IPS-NIHi7 (cell line): ENCODE measurements at regions not wholly inside any gene's neighbourhood (a gene's known extent, or its start where the extent isn't known, plus 50 kb on each side); places are given as distances from the start of the nearest gene placed in this dataset.

ENCODE experiments used
- DNase-seq: peaks from one replicate; pipeline ENCODE4 v3.0.0; 2012; ENCODE audit warnings: mixed read lengths; ENCODE audit errors: extremely low spot score

GRCh38 chr14:71202881-71203280, 295.6 kb downstream of the PCNX1 start:
- no peak for DNase-seq

DNA sequence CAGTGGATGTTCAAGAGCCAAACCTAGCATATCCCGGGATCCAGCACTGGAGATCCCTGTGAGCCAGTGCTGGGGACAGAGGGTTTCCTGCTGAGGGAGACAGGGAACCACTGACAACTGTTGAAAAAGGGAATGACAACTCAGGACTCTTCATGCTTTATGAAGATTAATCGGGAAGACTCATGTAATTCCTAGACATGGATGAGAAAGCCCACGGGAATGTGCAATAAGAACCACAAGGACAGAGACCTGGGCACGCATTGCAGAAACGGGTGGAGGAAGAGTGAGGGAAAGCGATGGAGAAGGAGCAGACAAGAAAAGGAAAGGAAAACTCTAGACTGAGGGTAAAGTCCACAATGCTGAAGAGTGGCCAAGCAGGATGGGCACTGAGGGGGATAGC, 296.0 kb downstream of the PCNX1 start:
- no peak for DNase-seq

- no peak for DNase-seq
Measured at GRCh38 chr14:71204231-71204630, 297.0 kb downstream of the PCNX1 start.

DNA sequence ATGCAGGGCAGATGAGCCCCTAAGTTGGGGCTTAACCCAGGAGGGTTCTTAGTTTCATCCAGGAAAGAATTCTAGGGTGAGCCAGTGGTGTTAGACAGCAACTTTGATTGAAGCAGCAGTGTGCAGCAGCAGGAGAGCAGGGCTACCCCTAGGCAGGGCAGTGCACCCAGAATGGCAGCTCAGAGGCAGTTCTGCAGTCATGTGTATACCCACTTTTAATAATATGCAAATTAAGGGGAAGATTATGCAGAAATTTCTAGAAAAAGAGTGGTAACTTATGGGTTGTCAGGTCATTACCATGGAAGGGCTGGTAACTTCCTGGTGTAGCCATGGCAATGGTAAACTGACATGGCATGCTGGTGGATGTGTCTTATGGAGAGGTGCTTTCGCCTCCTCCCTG, 297.5 kb downstream of the PCNX1 start:
- DNase-seq: no peak

DNA sequence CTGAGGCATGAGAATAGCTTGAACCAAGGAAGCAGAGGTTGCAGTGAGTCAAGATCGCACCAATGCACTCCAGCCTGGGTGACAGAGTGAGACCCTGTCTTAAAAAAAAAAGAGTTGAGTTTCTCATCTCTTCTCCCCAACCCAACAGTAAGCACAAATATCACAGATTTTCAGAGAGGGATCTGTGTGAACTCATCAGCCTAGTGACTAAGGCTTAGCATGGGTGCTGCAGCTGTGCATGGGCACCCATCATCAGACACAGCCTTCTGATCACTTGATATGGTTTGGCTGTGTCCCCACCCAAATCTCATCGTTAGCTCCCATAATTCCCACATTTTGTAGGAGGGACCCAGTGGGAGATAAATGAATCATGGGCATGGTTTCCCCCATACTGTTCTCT, 298.9 kb downstream of the PCNX1 start:
- DNase-seq: no peak

GRCh38 chr14:71206766-71207371, 299.6 kb downstream of the PCNX1 start:
- DNase-seq: no peak

DNA sequence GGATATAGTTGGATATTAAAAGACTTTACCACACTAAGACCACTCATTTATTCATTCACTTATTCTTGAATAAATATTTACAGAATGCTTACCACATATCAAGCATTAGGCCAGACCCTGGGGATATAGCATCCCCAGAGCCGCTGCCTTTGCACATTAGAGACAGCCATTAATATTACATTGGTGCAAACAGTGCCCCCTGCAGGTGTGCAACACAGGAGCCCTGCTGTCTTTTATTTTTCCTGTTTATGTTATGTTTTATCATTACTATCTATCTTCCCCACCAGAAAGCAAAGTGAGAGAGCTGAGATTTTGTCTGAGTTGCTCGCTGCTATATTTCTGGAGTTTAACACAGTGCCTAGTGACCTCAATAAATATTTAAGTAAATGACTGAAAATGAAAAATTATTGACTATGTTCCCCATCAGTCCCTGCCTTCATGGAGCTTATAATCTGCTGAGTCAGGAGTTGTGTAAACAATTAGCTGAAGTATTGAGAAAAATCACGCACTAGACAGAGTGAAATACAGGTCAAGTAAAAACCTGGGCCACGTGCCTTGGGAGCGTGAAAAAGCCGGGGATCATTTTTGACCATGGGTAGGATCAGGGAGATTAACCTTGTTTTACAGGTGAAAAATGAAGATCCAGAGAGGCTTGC, 301.6 kb downstream of the PCNX1 start:
- DNase-seq: no peak

DNA sequence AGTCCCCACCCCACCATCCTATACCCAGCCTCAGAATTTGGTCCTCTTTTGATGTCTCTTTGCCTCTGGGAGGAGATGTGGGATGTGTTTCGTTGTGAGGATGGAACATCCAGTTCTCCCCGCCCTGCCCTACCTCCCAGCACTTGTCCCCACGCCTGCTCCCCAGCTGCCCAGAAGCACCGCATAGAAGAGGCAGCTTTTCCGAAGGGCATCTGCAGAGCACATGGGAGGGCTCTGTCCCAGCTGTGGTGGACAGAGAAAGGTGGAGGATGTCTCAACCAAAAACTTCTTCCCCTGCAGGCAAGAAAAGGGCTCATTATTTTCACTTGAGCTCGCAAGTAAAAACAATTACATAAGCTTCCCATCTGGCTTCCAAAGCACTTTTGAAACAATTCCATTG, 302.6 kb downstream of the PCNX1 start:
- no peak for DNase-seq

GRCh38 chr14:71212093-71212492, 304.8 kb downstream of the PCNX1 start:
- no peak for DNase-seq

DNA sequence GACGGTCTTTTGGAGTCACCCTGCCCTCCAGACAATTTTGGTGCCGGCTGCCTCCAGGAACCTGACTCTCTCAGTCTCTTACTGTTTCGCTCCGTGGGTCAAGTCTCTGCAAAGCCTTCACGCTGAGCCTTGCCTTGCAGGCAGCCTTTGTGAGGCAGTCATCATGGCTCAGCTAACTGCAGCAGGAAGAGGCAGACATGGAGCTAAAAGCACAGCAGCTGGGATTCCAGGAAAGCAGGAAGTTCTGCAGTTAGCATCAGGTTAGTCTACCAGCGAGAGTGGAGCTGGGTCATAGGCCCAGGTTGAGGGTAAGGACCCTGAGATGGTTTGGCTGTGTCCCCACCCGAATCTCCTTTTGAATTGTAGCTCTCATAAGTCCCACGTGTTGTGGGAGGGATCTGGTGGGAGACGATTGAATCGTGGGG, 305.4 kb downstream of the PCNX1 start:
- DNase-seq: peak; percentile 14

DNA sequence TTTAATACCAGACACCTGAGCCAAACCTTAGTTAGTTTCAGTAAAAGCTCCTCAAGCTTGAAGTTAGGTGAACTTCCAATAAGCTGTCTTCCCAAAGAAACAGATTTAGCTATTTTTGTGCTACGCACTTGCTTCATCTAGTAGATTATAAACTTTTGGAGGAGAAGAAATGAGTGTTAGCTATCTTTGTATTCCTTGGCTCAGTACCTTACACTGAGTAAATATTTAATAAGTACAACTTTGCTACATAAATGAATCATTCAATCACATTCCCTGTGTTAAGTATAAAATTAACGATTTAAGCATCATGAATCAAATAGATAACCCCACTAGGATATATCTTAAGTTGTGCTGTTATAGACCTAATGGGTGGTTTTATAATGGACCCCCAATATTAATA, 307.0 kb downstream of the PCNX1 start:
- no peak for DNase-seq

GRCh38 chr14:71220462-71220861, 313.2 kb downstream of the PCNX1 start:
- DNase-seq: no peak

GRCh38 chr14:71221119-71221518, 313.9 kb downstream of the PCNX1 start:
- no peak for DNase-seq

- no peak for DNase-seq
Measured at GRCh38 chr14:71225113-71225512, 317.9 kb downstream of the PCNX1 start.

DNA sequence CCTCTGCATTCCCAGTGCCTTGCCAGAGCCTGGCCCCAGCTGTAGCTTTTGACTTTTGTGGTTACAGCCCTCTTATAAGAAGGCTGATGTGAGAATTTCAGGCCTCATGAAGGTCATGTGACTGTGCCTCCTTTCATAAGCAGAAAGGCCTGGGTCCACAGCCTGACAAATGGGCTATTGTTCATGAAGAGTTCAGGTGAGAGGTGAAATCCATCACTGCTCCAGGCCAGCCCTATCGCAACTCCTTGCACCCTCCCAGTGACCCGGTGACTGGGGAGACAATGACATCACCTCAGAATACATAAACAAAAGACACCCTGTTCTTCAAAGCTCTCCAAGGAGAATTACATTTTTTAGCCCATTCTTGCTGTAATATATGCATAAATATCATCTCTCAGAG, 321.5 kb downstream of the PCNX1 start:
- DNase-seq: no peak

DNA sequence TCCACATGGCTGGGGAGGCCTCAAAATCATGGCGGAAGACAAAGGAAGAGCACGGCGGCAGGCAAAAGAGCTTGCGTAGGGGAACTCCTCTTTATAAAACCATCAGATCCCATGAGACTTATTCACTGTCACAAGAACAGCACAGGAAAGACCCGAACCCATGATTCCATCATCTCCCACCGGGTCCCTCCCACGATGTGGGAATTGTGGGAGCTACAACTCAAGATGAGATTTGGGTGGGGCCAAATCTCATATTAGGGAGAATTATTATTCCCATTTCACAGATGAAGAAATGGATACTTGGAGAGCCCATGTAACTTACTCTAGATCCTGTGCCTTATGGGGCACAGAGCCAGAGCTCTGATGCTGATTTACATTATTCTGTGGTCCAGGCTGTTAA, 322.6 kb downstream of the PCNX1 start:
- DNase-seq: no peak

DNA sequence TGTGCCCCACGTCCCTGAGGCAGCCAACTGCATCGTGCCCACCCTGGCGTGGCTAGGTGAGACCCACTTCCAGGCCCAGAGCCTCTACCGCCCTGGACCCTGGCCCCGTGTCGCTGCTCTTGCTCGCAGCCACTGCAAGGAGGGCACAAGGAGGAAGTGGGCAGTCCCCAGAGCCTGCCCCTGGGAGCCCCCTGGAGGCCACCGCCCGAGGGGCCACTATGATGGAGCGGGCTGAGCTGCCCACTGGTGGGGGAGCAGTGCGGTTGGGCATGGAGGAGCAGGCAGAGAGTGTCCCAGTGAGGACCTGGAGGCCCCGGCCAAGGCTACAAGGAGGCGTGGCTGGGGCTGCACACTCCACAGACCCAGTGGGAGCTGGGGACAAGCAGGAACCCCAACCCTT, 323.6 kb downstream of the PCNX1 start:
- DNase-seq: no peak

DNA sequence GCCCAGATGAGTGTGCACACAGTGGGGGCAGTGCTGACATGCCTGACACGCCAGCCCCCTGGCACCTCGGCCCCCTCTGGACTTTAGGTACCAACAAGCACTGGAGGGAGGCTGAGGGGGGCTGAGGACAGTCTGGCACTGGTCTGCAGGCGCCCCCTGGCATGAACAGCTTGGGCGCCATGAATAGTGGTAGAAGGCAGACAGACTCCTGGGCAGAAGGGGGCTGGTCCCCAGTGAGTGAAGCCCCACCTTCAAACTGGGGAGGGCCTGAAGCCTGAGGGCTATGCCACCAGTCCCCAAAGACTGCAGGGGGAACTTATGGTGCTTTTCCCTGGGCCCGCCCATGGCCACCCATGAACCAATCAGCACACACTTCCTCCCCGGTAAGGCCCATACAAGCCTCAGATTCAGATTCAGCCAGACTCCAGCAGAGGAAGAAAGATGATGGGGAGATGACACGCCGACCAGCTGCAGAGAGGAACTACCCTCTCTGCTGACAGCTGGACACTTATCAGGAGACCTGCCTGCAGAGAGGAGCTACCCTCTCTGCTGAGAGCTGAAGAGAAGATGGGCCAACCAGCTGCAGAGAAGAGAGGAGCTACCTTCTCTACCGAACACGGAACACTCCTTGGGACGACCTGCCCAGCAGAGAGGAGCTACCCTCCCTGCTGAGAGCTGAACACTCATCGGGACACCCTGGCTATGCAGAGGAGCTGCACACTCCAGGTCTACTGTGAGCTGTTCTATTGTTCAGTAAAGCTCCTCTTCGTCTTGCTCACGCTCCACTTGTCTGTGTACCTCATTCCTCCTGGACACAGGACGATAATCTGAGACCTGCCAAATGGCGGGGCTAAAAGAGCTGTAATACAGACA, 324.5 kb downstream of the PCNX1 start:
- no peak for DNase-seq

GRCh38 chr14:71232506-71232905, 325.2 kb downstream of the PCNX1 start:
- no peak for DNase-seq

DNA sequence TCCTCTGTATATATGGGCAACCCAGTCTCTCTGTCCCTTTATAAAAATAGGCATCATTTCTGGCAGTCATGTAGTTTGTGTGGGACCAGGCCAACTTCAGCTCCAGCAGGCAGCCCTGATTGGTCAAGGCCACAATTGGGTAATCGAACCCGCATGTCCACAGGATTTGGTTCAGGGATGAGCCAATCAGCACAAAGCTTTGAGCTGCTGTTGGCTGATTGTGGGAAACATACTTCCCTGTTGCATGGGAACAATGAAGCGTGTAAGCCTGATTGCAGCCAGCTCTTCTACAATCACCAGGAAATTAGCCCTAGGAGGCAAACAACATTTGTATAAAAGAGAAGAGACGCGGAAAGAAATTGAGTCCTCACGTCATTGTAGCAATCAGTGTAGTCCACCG, 328.6 kb downstream of the PCNX1 start:
- DNase-seq: no peak

- no peak for DNase-seq
Measured at GRCh38 chr14:71236487-71236886, 329.2 kb downstream of the PCNX1 start.

DNA sequence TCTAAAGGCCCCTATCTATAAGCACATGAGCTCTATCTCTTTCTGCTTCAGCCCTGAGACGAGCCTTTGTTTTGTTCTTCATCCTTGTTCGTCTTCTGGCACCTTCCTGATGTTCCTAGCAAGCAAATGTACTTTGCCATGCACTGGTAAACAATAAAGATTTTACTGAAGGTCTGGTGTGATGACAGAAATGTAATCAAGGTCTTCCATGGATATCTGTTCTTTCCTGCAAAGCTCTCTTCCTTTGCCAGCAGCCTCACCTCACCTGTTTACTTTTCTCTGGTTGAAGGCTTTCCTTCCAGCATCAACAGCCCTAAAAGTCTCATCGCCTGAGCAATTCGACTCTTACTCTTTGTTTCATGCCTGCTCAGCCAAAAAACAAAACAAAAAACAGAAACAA, 330.3 kb downstream of the PCNX1 start:
- no peak for DNase-seq

GRCh38 chr14:71238835-71239234, 331.6 kb downstream of the PCNX1 start:
- no peak for DNase-seq
